ENCODE measurements at regions not wholly inside any gene's neighbourhood (a gene's known extent, or its start where the extent isn't known, plus 50 kb on each side); places are given as distances from the start of the nearest gene placed in this dataset.
A peak's percentile ranks its signal among the peaks of the same experiment; 100 is the strongest.

DNA sequence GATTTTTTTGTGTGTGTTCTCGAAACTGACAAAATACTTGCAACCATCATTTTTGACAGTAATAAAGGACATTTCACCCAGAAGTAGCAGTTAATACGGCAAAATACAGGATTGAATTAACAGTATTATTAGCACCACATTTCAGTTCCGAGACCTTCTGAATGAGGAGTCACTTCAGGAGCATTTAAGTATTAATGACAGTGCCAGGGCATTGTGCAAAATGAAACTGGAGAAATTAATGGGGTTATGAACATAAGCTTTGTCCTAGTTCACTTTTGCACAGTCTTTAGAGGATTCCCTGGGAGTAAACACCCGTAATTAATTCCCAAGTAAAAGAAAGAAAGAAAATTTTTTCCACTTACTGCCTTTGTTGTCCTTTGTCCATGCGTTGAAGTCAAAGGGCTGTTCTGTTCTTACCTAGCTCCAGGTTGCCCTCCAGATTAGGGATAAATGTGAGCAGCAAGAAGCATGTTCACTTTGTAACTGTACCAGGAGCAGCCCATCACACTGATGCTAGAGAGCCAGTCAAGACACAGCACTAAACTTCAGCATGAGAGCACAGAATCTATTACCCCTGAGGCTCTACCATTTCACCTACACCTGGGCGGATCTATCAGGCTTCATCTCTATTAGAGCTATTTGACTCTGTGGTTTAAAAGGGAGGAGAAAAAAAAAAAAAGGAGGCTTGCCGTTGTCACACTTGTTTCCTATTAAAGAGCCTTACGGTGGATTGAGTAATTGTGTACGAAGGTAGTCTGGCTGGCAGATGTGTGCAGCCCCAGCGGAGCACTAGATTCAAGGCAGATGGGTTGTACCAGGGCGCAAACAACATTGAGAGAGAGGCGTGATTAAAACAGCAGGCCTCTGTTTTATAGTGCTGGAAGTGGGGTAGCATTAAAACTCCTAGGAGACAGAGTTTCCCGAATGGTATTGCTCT lies 297.8 kb upstream of the SEMA3A start:
- TF ChIP-seq, protein P1, sequence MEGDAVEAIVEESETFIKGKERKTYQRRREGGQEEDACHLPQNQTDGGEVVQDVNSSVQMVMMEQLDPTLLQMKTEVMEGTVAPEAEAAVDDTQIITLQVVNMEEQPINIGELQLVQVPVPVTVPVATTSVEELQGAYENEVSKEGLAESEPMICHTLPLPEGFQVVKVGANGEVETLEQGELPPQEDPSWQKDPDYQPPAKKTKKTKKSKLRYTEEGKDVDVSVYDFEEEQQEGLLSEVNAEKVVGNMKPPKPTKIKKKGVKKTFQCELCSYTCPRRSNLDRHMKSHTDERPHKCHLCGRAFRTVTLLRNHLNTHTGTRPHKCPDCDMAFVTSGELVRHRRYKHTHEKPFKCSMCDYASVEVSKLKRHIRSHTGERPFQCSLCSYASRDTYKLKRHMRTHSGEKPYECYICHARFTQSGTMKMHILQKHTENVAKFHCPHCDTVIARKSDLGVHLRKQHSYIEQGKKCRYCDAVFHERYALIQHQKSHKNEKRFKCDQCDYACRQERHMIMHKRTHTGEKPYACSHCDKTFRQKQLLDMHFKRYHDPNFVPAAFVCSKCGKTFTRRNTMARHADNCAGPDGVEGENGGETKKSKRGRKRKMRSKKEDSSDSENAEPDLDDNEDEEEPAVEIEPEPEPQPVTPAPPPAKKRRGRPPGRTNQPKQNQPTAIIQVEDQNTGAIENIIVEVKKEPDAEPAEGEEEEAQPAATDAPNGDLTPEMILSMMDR (conservative IDR thresholded peaks at IDR 0.05; ENCODE audit: low read length): no peak
- peak overlapping the region; percentile 59 for H3K4me3 ChIP-seq (ENCODE audit: low read length)
- peak; percentile 91 for DNase-seq (ENCODE audit: low read depth)

GRCh38 chr7:84490661-84491060 lies 296.1 kb upstream of the SEMA3A start:
- DNase-seq (ENCODE audit: low read depth): peak; percentile 82
- H3K4me3 ChIP-seq (ENCODE audit: low read length): peak overlapping the region; percentile 59
- TF ChIP-seq, protein P1 (conservative IDR thresholded peaks at IDR 0.05; ENCODE audit: low read length): peak; percentile 75

- TF ChIP-seq, protein P1 (conservative IDR thresholded peaks at IDR 0.05; ENCODE audit: low read length): no peak
- DNase-seq (ENCODE audit: low read depth): peak; percentile 54
- no peak overlapping the region for H3K4me3 ChIP-seq (ENCODE audit: low read length)
These were observed 290.0 kb upstream of the SEMA3A start for GRCh38 chr7:84484502-84485079.

- TF ChIP-seq, protein P1 (conservative IDR thresholded peaks at IDR 0.05; ENCODE audit: low read length): no peak
- H3K4me3 ChIP-seq (ENCODE audit: low read length): no peak overlapping the region
- no peak for DNase-seq (ENCODE audit: low read depth)
These were observed 287.9 kb upstream of the SEMA3A start for GRCh38 chr7:84482476-84482875.

- H3K4me3 ChIP-seq (ENCODE audit: low read length): no peak overlapping the region
- TF ChIP-seq, protein P1 (conservative IDR thresholded peaks at IDR 0.05; ENCODE audit: low read length): no peak
- DNase-seq (ENCODE audit: low read depth): no peak
These were observed 284.5 kb upstream of the SEMA3A start for GRCh38 chr7:84479059-84479458.

- no peak overlapping the region for H3K4me3 ChIP-seq (ENCODE audit: low read length)
- TF ChIP-seq, protein P1 (conservative IDR thresholded peaks at IDR 0.05; ENCODE audit: low read length): no peak
- DNase-seq (ENCODE audit: low read depth): no peak
These were observed 283.3 kb upstream of the SEMA3A start for GRCh38 chr7:84477786-84478478.

Data from AG10803 (cell line).